A549 (cell line): ENCODE measurements at regions not wholly inside any gene's neighbourhood (a gene's known extent, or its start where the extent isn't known, plus 50 kb on each side); places are given as distances from the start of the nearest gene placed in this dataset.

Experiments
- ATAC-seq, 2 experiments: fragments of 200-7000 bp in 1 of 2; fragments of >200 bp in 1 of 2; cut with Nextera tagmentation in 1 of 2; cut with Tn5 transposase in 1 of 2; 3 replicates each; pipeline versions ENCODE4 v1.8.0 to v1.9.1; 2018 to 2020; ENCODE audit warnings: mild to moderate bottlenecking in 1 of 2, moderate library complexity in 1 of 2
- CTCF ChIA-PET: fragments of 300-600 bp; sonication (Branson Sonifier 250); formaldehyde crosslinking; extraction: SDS; loops from one replicate; lab custom pipeline; 2021; ENCODE audit warnings: antibody characterized with exemption, inconsistent platforms; lab: Yijun Ruan, JAX
- POLR2A ChIA-PET: fragments of 350-600 bp; formaldehyde crosslinking; extraction: SDS; loops from one replicate; lab custom pipeline; 2021; ENCODE audit warnings: antibody characterized with exemption, inconsistent platforms; lab: Yijun Ruan, JAX
- DNase-seq, 2 experiments: peaks; one replicate each; pipeline versions ENCODE4 v3.0.0 to v3.0.0-alpha.2; 2011 to 2016; ENCODE audit warnings: low read depth in 1 of 2, low spot score in 1 of 2
- FAIRE-seq: peaks from 2 replicates; lab custom pipeline; 2011; peaks lifted over from hg19 to GRCh38; lab: Jason Lieb, UNC
- H3K27ac ChIP-seq, 2 experiments: fragments of >200 bp; sonication (Bioruptor Twin); formaldehyde crosslinking; 3 replicates each; pipeline ENCODE4 v1.5.1; 2016 to 2017
- H3K4me1 ChIP-seq: fragments of >200 bp; sonication (Bioruptor Twin); formaldehyde crosslinking; 3 replicates; pipeline ENCODE4 v1.6.1; 2016
- H3K4me2 ChIP-seq: fragments of >200 bp; sonication (Bioruptor Twin); formaldehyde crosslinking; 3 replicates; pipeline ENCODE4 v1.6.1; 2016
- H3K4me3 ChIP-seq: fragments of >200 bp; sonication (Bioruptor Twin); formaldehyde crosslinking; 3 replicates; pipeline ENCODE4 v1.5.1; 2016
- H3K9me3 ChIP-seq: fragments of >200 bp; sonication (Bioruptor Twin); formaldehyde crosslinking; 3 replicates; pipeline ENCODE4 v1.6.1; 2016
- BHLHE40 ChIP-seq: IDR thresholded peaks from 2 replicates; pipeline ENCODE4 v1.6.1; 2012; ENCODE audit warnings: low read depth, low read length, inconsistent platforms
- E2F6 ChIP-seq: IDR thresholded peaks from 2 replicates; pipeline ENCODE4 v1.6.1; 2012; ENCODE audit warnings: low read depth, borderline replicate concordance
- EHF ChIP-seq: fragments of 250-450 bp; sonication (Bioruptor Pico); IDR thresholded peaks from 2 replicates; pipeline ENCODE4 v1.5.0; 2020; ENCODE audit warnings: mild to moderate bottlenecking
- EHMT2 ChIP-seq: fragments of 200-600 bp; sonication (generic); IDR thresholded peaks from 2 replicates; pipeline ENCODE4 v1.6.1; 2016; ENCODE audit warnings: antibody characterized with exemption, low read depth, mild to moderate bottlenecking, moderate library complexity
- FOSB ChIP-seq: fragments of 250-450 bp; sonication (Bioruptor Pico); IDR thresholded peaks from 2 replicates; pipeline ENCODE4 v1.5.0; 2020; ENCODE audit warnings: mild to moderate bottlenecking, moderate library complexity
- FOXS1 ChIP-seq: fragments of 250-450 bp; sonication (Bioruptor Pico); IDR thresholded peaks from 2 replicates; pipeline ENCODE4 v1.5.0; 2020; ENCODE audit warnings: mild to moderate bottlenecking, moderate library complexity
- GATA3 ChIP-seq: IDR thresholded peaks from 2 replicates; pipeline ENCODE4 v1.6.1; 2012; ENCODE audit warnings: borderline replicate concordance
- HDAC2 ChIP-seq: fragments of 200-600 bp; sonication (generic); IDR thresholded peaks from 2 replicates; pipeline ENCODE4 v1.6.1; 2016
- HES2 ChIP-seq: fragments of >200 bp; sonication (Bioruptor Twin); formaldehyde crosslinking; IDR thresholded peaks from 2 replicates; pipeline ENCODE4 v1.6.1; 2016
- HMGXB4 ChIP-seq: fragments of 250-450 bp; sonication (Bioruptor Pico); IDR thresholded peaks from 2 replicates; pipeline ENCODE4 v1.5.0; 2021; ENCODE audit warnings: mild to moderate bottlenecking, moderate library complexity, borderline replicate concordance
- JUNB ChIP-seq: fragments of >200 bp; sonication (Bioruptor Twin); formaldehyde crosslinking; IDR thresholded peaks from 2 replicates; pipeline ENCODE4 v1.6.1; 2016
- KDM5A ChIP-seq: fragments of 200-600 bp; sonication (generic); IDR thresholded peaks from 2 replicates; pipeline ENCODE4 v1.6.1; 2016; ENCODE audit warnings: antibody characterized with exemption, mild to moderate bottlenecking
- MAFK ChIP-seq: fragments of 450-650 bp; IDR thresholded peaks from 2 replicates; pipeline ENCODE4 v1.6.1; 2014; ENCODE audit not compliant: partially characterized antibody
- MYC ChIP-seq: IDR thresholded peaks from 2 replicates; pipeline ENCODE4 v1.6.1; 2012; ENCODE audit warnings: mild to moderate bottlenecking, inconsistent platforms, low read length, improper control_type of control experiment, borderline replicate concordance
- NR3C1 ChIP-seq: fragments of >200 bp; sonication (Bioruptor Twin); formaldehyde crosslinking; IDR thresholded peaks from 3 replicates; pipeline ENCODE4 v1.6.1; 2017
- PHF8 ChIP-seq: fragments of 200-600 bp; sonication (generic); IDR thresholded peaks from 2 replicates; pipeline ENCODE4 v1.6.1; 2016; ENCODE audit warnings: low read depth, mild to moderate bottlenecking, antibody characterized with exemption, moderate library complexity, borderline replicate concordance
- SREBF2 ChIP-seq: fragments of 450-650 bp; IDR thresholded peaks from 2 replicates; pipeline ENCODE4 v1.6.1; 2014; ENCODE audit warnings: mild to moderate bottlenecking, moderate library complexity
- TFCP2L1 ChIP-seq: fragments of 250-450 bp; sonication (Bioruptor Pico); IDR thresholded peaks from 2 replicates; pipeline ENCODE4 v1.5.0; 2021; ENCODE audit warnings: mild to moderate bottlenecking
- TP53 ChIP-seq: fragments of 250-450 bp; sonication (Bioruptor Pico); IDR thresholded peaks from 2 replicates; pipeline ENCODE4 v1.5.0; 2021; ENCODE audit warnings: mild to moderate bottlenecking, moderate library complexity
- ZC3H11A ChIP-seq: fragments of 450-650 bp; IDR thresholded peaks from 2 replicates; pipeline ENCODE4 v1.6.1; 2014; ENCODE audit warnings: antibody characterized with exemption, mild to moderate bottlenecking
- WGBS: methylation state at CpG from one replicate; pipeline ENCODE4 v1.1.6; 2017; ENCODE audit errors: missing lambda C conversion rate; 5-methylcytosine and 5-hydroxymethylcytosine counted together
- TF ChIP-seq, protein P1 (sequence below): fragments of >200 bp; sonication (Bioruptor Twin); formaldehyde crosslinking; IDR thresholded peaks from 3 replicates; pipeline ENCODE4 v1.6.1; 2016
- TF ChIP-seq, protein P2 (sequence below): fragments of 200-600 bp; sonication (generic); IDR thresholded peaks from 2 replicates; pipeline ENCODE4 v1.6.1; 2016; ENCODE audit warnings: antibody characterized with exemption, mild to moderate bottlenecking, moderate library complexity

- WGBS = 6% methylated on average over 5 of the region's 5 CpGs
- Histone ChIP-seq H3K9me3 (no peaks in the 10 kb centered on the region), H3K4me3 (no peak overlapping the region), H3K4me2 (no peak overlapping the region), H3K4me1 (no peaks in the 10 kb centered on the region), H3K27ac (no peak overlapping the region)
- ChIA-PET CTCF (interaction anchor here (1.2 to 1.4 kb wide), 2 partner anchors 10 to 12 kb away, joined by 4 read pairs; no protein-coding TSS in a partner anchor), POLR2A (no interaction called here)
- TF ChIP-seq TFCP2L1 (no peak), KDM5A (no peak), MAFK (no peak), NR3C1 (no peak), JUNB (no peak), BHLHE40 (no peak), FOXS1 (CRISPR knock-in tag) (no peak), EHMT2 (no peak), HMGXB4 (CRISPR knock-in tag) (no peak), FOSB (CRISPR knock-in tag) (no peak), TP53 (no peak)
- TF ChIP-seq, protein P1, sequence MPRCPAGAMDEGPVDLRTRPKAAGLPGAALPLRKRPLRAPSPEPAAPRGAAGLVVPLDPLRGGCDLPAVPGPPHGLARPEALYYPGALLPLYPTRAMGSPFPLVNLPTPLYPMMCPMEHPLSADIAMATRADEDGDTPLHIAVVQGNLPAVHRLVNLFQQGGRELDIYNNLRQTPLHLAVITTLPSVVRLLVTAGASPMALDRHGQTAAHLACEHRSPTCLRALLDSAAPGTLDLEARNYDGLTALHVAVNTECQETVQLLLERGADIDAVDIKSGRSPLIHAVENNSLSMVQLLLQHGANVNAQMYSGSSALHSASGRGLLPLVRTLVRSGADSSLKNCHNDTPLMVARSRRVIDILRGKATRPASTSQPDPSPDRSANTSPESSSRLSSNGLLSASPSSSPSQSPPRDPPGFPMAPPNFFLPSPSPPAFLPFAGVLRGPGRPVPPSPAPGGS = no peak
- TF ChIP-seq, protein P2, sequence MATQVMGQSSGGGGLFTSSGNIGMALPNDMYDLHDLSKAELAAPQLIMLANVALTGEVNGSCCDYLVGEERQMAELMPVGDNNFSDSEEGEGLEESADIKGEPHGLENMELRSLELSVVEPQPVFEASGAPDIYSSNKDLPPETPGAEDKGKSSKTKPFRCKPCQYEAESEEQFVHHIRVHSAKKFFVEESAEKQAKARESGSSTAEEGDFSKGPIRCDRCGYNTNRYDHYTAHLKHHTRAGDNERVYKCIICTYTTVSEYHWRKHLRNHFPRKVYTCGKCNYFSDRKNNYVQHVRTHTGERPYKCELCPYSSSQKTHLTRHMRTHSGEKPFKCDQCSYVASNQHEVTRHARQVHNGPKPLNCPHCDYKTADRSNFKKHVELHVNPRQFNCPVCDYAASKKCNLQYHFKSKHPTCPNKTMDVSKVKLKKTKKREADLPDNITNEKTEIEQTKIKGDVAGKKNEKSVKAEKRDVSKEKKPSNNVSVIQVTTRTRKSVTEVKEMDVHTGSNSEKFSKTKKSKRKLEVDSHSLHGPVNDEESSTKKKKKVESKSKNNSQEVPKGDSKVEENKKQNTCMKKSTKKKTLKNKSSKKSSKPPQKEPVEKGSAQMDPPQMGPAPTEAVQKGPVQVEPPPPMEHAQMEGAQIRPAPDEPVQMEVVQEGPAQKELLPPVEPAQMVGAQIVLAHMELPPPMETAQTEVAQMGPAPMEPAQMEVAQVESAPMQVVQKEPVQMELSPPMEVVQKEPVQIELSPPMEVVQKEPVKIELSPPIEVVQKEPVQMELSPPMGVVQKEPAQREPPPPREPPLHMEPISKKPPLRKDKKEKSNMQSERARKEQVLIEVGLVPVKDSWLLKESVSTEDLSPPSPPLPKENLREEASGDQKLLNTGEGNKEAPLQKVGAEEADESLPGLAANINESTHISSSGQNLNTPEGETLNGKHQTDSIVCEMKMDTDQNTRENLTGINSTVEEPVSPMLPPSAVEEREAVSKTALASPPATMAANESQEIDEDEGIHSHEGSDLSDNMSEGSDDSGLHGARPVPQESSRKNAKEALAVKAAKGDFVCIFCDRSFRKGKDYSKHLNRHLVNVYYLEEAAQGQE = no peak
- no peak for FAIRE-seq
- DNase-seq = no peak
- ATAC-seq = no peak
Measured at GRCh38 chr9:3018691-3019230, 174.9 kb upstream of the PUM3 start.

- H3K9me3 ChIP-seq = no peaks in the 10 kb centered on the region
- FAIRE-seq (no peak), DNase-seq (no peak), ATAC-seq (no peak)
- H3K4me3 ChIP-seq = no peak overlapping the region
- H3K4me1 ChIP-seq = no peaks in the 10 kb centered on the region
- no peak overlapping the region for H3K27ac ChIP-seq
- TF ChIP-seq EHF (CRISPR knock-in tag) (no peak), HDAC2 (no peak), ZC3H11A (no peak), SREBF2 (no peak), GATA3 (no peak), E2F6 (no peak), PHF8 (no peak), MYC (no peak), HMGXB4 (CRISPR knock-in tag) (no peak), HES2 (no peak)
- ChIA-PET POLR2A (no interaction called here), CTCF (interaction anchor here (1.2 to 1.4 kb wide), 2 partner anchors 11 to 12 kb away, joined by 4 read pairs; no protein-coding TSS in a partner anchor)
- no peak overlapping the region for H3K4me2 ChIP-seq
- 0% methylated on average over 2 of the region's 2 CpGs for WGBS
Measured at GRCh38 chr9:3018071-3018470, 174.2 kb upstream of the PUM3 start.
